BLaER1 treated with 17β-estradiol and CSF1 and Interleukin-3, amounts not matched to agents 10 nM and 100 nM (cell line): ENCODE measurements at regions not wholly inside any gene's neighbourhood (a gene's known extent, or its start where the extent isn't known, plus 50 kb on each side); places are given as distances from the start of the nearest gene placed in this dataset.

ENCODE experiments used
- H3K27ac ChIP-seq, 11 experiments: shearing (Covaris generic); formaldehyde crosslinking; 2 replicates each; pipeline ENCODE4 v1.8.1; 2022
- H3K27me3 ChIP-seq, 11 experiments: shearing (Covaris generic); formaldehyde crosslinking; 2 replicates each; pipeline ENCODE4 v1.8.1; 2022
- H3K36me3 ChIP-seq, 11 experiments: shearing (Covaris generic); formaldehyde crosslinking; 2 replicates each; pipeline ENCODE4 v1.8.1; 2022
- H3K4me1 ChIP-seq, 10 experiments: shearing (Covaris generic); formaldehyde crosslinking; 2 replicates each; pipeline ENCODE4 v1.8.1; 2022
- H3K4me2 ChIP-seq, 11 experiments: shearing (Covaris generic); formaldehyde crosslinking; 2 replicates each; pipeline ENCODE4 v1.8.1; 2022
- H3K4me3 ChIP-seq, 10 experiments: shearing (Covaris generic); formaldehyde crosslinking; 2 replicates each; pipeline ENCODE4 v1.8.1; 2022
- H3K9ac ChIP-seq, 11 experiments: shearing (Covaris generic); formaldehyde crosslinking; 2 replicates each; pipeline ENCODE4 v1.8.1; 2022
- H3K9me3 ChIP-seq, 11 experiments: shearing (Covaris generic); formaldehyde crosslinking; replicated peaks in 1 of 11; 2 replicates each; pipeline ENCODE4 v1.8.1; 2022
- H4K20me1 ChIP-seq, 11 experiments: shearing (Covaris generic); formaldehyde crosslinking; 2 replicates each; pipeline ENCODE4 v1.8.1; 2022
- Cebpa-rat ChIP-seq, 11 experiments: shearing (Covaris generic); IDR thresholded peaks; 2 replicates each; pipeline ENCODE4 v1.8.1; 2022

- Histone ChIP-seq H3K9ac (no peak overlapping the region), H3K4me1 (peaks cover 0 to 11% (median 0%) of the 10 kb centered on the region in 10 experiments; a peak in 4 of 20 replicates), H4K20me1 (no peaks in the 10 kb centered on the region), H3K27me3 (no peaks in the 10 kb centered on the region), H3K4me3 (no peak overlapping the region), H3K9me3 (no peaks in the 10 kb centered on the region), H3K4me2 (no peak overlapping the region), H3K27ac (no peak overlapping the region), H3K36me3 (no peaks in the 10 kb centered on the region)
- no peak for TF ChIP-seq Cebpa-rat (IDR thresholded peaks at IDR 0.05)
Measured at GRCh38 chr20:6851136-6851535, 83.7 kb downstream of the BMP2 start.

GRCh38 chr20:6852478-6852877 is 85.0 kb downstream of the BMP2 start:
- no peak overlapping the region for H3K4me3 ChIP-seq
- H4K20me1 ChIP-seq: no peaks in the 10 kb centered on the region
- H3K4me2 ChIP-seq: no peak overlapping the region
- no peak overlapping the region for H3K9ac ChIP-seq
- H3K36me3 ChIP-seq: no peaks in the 10 kb centered on the region
- no peak for TF ChIP-seq Cebpa-rat (IDR thresholded peaks at IDR 0.05)
- H3K4me1 ChIP-seq: peaks cover 0 to 11% (median 0%) of the 10 kb centered on the region in 10 experiments; a peak in 4 of 20 replicates
- H3K9me3 ChIP-seq: no peaks in the 10 kb centered on the region
- no peaks in the 10 kb centered on the region for H3K27me3 ChIP-seq
- H3K27ac ChIP-seq: no peak overlapping the region

DNA sequence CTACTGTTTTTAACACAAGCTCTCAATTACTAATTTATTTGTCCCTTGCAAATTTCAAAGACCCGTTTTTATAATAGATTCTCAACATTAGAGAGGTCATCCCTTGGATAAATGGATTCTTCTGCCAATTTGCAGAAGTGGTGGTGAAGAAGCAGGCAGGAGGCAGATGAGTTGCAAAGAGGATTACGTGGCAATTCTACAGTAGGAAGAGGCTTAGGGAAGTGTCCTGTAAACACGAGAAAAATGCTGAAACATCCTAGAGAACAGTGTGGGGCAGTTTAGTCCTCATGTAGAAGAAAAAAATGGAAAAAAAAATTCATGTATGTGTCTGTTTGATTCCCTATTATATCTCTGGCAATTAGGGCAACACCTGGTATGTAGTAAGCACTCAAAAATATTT is 87.6 kb downstream of the BMP2 start:
- H3K4me3 ChIP-seq: no peak overlapping the region
- H3K9me3 ChIP-seq: no peaks in the 10 kb centered on the region
- no peaks in the 10 kb centered on the region for H3K27me3 ChIP-seq
- no peaks in the 10 kb centered on the region for H4K20me1 ChIP-seq
- no peaks in the 10 kb centered on the region for H3K36me3 ChIP-seq
- H3K4me2 ChIP-seq: no peak overlapping the region
- no peak overlapping the region for H3K27ac ChIP-seq
- peaks cover 0 to 11% (median 0%) of the 10 kb centered on the region in 10 experiments; a peak in 4 of 20 replicates for H3K4me1 ChIP-seq
- H3K9ac ChIP-seq: no peak overlapping the region
- no peak for TF ChIP-seq Cebpa-rat (IDR thresholded peaks at IDR 0.05)

- no peak for TF ChIP-seq Cebpa-rat (IDR thresholded peaks at IDR 0.05)
- no peaks in the 10 kb centered on the region for H3K9me3 ChIP-seq
Measured at GRCh38 chr20:6855796-6856195, 88.3 kb downstream of the BMP2 start.

GRCh38 chr20:6857927-6858326 is 90.4 kb downstream of the BMP2 start:
- no peaks in the 10 kb centered on the region for H4K20me1 ChIP-seq
- H3K4me3 ChIP-seq: no peak overlapping the region
- no peaks in the 10 kb centered on the region for H3K36me3 ChIP-seq
- peaks cover 0 to 11% (median 0%) of the 10 kb centered on the region in 10 experiments; a peak in 4 of 20 replicates for H3K4me1 ChIP-seq
- H3K27me3 ChIP-seq: no peaks in the 10 kb centered on the region
- H3K4me2 ChIP-seq: no peak overlapping the region
- no peak for TF ChIP-seq Cebpa-rat (IDR thresholded peaks at IDR 0.05)
- no peaks in the 10 kb centered on the region for H3K9me3 ChIP-seq
- H3K27ac ChIP-seq: no peak overlapping the region
- no peak overlapping the region for H3K9ac ChIP-seq

More at GRCh38 chr20:6855796-6856195, 88.3 kb downstream of the BMP2 start:
- Histone ChIP-seq H3K4me1 (peaks cover 0 to 11% (median 0%) of the 10 kb centered on the region in 10 experiments; a peak in 4 of 20 replicates), H3K27me3 (no peaks in the 10 kb centered on the region), H3K36me3 (no peaks in the 10 kb centered on the region), H3K4me3 (no peak overlapping the region), H3K4me2 (no peak overlapping the region; a peak in 1 of 22 replicates), H4K20me1 (no peaks in the 10 kb centered on the region), H3K27ac (no peak overlapping the region), H3K9ac (no peak overlapping the region)

- no peak overlapping the region for H3K27ac ChIP-seq
- H3K36me3 ChIP-seq: no peaks in the 10 kb centered on the region
- H3K4me2 ChIP-seq: no peak overlapping the region
- no peaks in the 10 kb centered on the region for H3K9me3 ChIP-seq
- H3K27me3 ChIP-seq: no peaks in the 10 kb centered on the region
- H3K4me1 ChIP-seq: no peaks in the 10 kb centered on the region
- H3K4me3 ChIP-seq: no peak overlapping the region
- no peak for TF ChIP-seq Cebpa-rat (IDR thresholded peaks at IDR 0.05)
- H3K9ac ChIP-seq: no peak overlapping the region
- no peaks in the 10 kb centered on the region for H4K20me1 ChIP-seq
Measured at GRCh38 chr20:6863355-6863754, 95.9 kb downstream of the BMP2 start.

DNA sequence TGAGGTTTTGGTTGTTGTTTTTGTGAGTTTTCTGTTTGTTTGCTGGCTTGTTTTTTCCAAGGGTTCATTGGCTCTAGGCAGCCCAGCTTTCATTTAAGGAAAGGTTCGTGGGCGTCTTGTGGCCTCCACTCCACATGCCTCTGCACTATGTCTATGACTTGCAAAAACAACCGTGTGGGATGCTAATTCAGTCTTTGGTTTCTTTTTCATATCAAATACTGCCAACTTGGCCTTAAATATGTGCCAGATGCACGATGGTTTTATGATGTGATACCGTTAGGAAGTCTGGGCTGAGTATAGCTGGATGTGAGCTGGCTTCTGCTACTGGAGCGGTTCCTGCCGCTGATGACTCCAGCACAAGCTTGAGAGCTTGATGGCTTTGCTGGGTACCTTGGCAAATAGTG is 96.3 kb downstream of the BMP2 start:
- H3K27me3 ChIP-seq: no peaks in the 10 kb centered on the region
- no peak overlapping the region for H3K9ac ChIP-seq
- H3K4me3 ChIP-seq: no peak overlapping the region
- H4K20me1 ChIP-seq: no peaks in the 10 kb centered on the region
- no peaks in the 10 kb centered on the region for H3K9me3 ChIP-seq
- H3K36me3 ChIP-seq: no peaks in the 10 kb centered on the region
- no peak for TF ChIP-seq Cebpa-rat (IDR thresholded peaks at IDR 0.05)
- H3K27ac ChIP-seq: no peak overlapping the region
- no peaks in the 10 kb centered on the region for H3K4me1 ChIP-seq
- H3K4me2 ChIP-seq: no peak overlapping the region

GRCh38 chr20:6864740-6865139 is 97.3 kb downstream of the BMP2 start:
- no peaks in the 10 kb centered on the region for H4K20me1 ChIP-seq

GRCh38 chr20:6866741-6867140 is 99.3 kb downstream of the BMP2 start:
- Histone ChIP-seq H3K36me3 (no peaks in the 10 kb centered on the region), H3K4me1 (no peaks in the 10 kb centered on the region), H3K27me3 (no peaks in the 10 kb centered on the region), H3K27ac (no peak overlapping the region), H3K4me2 (no peak overlapping the region), H3K9ac (no peak overlapping the region), H3K4me3 (no peak overlapping the region), H4K20me1 (no peaks in the 10 kb centered on the region), H3K9me3 (no peaks in the 10 kb centered on the region)
- TF ChIP-seq Cebpa-rat (IDR thresholded peaks at IDR 0.05): no peak

More at GRCh38 chr20:6864740-6865139, 97.3 kb downstream of the BMP2 start:
- H3K36me3 ChIP-seq: no peaks in the 10 kb centered on the region
- no peaks in the 10 kb centered on the region for H3K4me1 ChIP-seq
- H3K27ac ChIP-seq: no peak overlapping the region
- no peaks in the 10 kb centered on the region for H3K9me3 ChIP-seq
- H3K9ac ChIP-seq: no peak overlapping the region
- no peak overlapping the region for H3K4me2 ChIP-seq
- H3K4me3 ChIP-seq: no peak overlapping the region
- no peak for TF ChIP-seq Cebpa-rat (IDR thresholded peaks at IDR 0.05)
- no peaks in the 10 kb centered on the region for H3K27me3 ChIP-seq

DNA sequence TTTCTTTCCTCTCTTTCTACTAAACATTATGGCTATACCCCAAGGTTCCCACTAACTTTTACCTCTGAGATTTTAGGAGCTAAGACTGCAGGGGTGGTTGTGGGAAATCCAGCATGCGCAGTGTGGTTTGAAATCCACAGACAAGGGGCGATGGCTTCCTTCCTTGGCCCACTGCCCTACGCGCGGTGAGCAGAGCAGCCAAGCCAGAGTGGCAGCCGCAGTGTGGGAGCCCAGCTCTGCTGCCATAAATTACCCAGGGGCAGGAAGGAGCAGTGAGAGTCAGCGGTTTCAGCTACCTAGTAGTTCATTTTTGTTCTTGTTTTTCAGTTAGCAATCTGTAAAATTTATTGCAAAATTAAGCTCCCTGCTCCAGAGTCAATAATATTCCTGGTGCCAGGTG is 101.4 kb downstream of the BMP2 start:
- Histone ChIP-seq H3K36me3 (no peaks in the 10 kb centered on the region), H4K20me1 (no peaks in the 10 kb centered on the region), H3K4me1 (no peaks in the 10 kb centered on the region), H3K4me3 (no peak overlapping the region), H3K27me3 (no peaks in the 10 kb centered on the region), H3K27ac (no peak overlapping the region), H3K9ac (no peak overlapping the region), H3K9me3 (no peaks in the 10 kb centered on the region), H3K4me2 (no peak overlapping the region)
- no peak for TF ChIP-seq Cebpa-rat (IDR thresholded peaks at IDR 0.05)
